Panc1 (cell line): ENCODE measurements at regions not wholly inside any gene's neighbourhood (a gene's known extent, or its start where the extent isn't known, plus 50 kb on each side); places are given as distances from the start of the nearest gene placed in this dataset.
"Not testable (repeated sequence)": the region's sequence is repeated elsewhere in the genome, so short reads cannot be mapped to it uniquely, and the experiment has no call there.

Source experiments
- ATAC-seq: fragments of 200-7000 bp; cut with Tn5 transposase; 2 replicates; pipeline ENCODE4 v1.9.1; 2020; ENCODE audit warnings: mild to moderate bottlenecking, moderate library complexity
- BruUV-seq: library from RNA; stranded (reverse); fragments of 400-500 nt; replicated peaks from 2 replicates; lab custom pipeline; 2021; lab: Mats Ljungman, UMichigan
- CTCF ChIA-PET: fragments of 300-600 bp; sonication (Branson Sonifier 250); formaldehyde crosslinking; loops from one replicate; lab custom pipeline; 2022; ENCODE audit warnings: antibody characterized with exemption; lab: Charles Lee
- POLR2A ChIA-PET: fragments of 300-600 bp; sonication (Branson Sonifier 250); formaldehyde crosslinking; loops from one replicate; lab custom pipeline; 2022; ENCODE audit warnings: antibody characterized with exemption; lab: Charles Lee
- DNase-seq: peaks from one replicate; pipeline ENCODE4 v3.0.0-alpha.2; 2010; ENCODE audit warnings: low read depth, low spot score
- H3K27ac ChIP-seq: 2 replicates; pipeline ENCODE4 v1.5.1; 2011; ENCODE audit warnings: mild to moderate bottlenecking, low read length, inconsistent platforms
- H3K27me3 ChIP-seq: fragments of 200-500 bp; sonication (Bioruptor generic); 2 replicates; pipeline ENCODE4 v1.6.0; 2014; ENCODE audit warnings: low read length, inconsistent platforms; ENCODE audit not compliant: control insufficient read depth, insufficient read depth
- H3K36me3 ChIP-seq: fragments of 200-500 bp; sonication (Bioruptor generic); 2 replicates; pipeline ENCODE4 v1.5.1; 2014; ENCODE audit warnings: inconsistent platforms, mild to moderate bottlenecking, low read length, moderate library complexity; ENCODE audit not compliant: control insufficient read depth, insufficient read depth
- H3K4me1 ChIP-seq: 2 replicates; pipeline ENCODE4 v1.5.1; 2011; ENCODE audit warnings: inconsistent platforms, mild to moderate bottlenecking, low read length, moderate library complexity; ENCODE audit not compliant: control insufficient read depth, insufficient read depth
- H3K4me3 ChIP-seq, 2 experiments: 2 replicates each; pipeline ENCODE4 v1.5.1; 2011 to 2012; ENCODE audit warnings: low read depth in 2 of 2, low read length in 2 of 2, mild to moderate bottlenecking in 2 of 2, inconsistent platforms in 1 of 2, moderate library complexity in 1 of 2
- H3K9me3 ChIP-seq: fragments of 200-500 bp; sonication (Bioruptor generic); 2 replicates; pipeline ENCODE4 v1.5.1; 2014; ENCODE audit warnings: low read depth, mild to moderate bottlenecking, inconsistent platforms, low read length, moderate library complexity; ENCODE audit not compliant: control insufficient read depth, insufficient read depth
- POLR2AphosphoS5 ChIP-seq: IDR thresholded peaks from 2 replicates; pipeline ENCODE4 v1.6.1; 2012; ENCODE audit warnings: mild to moderate bottlenecking, low read depth, low read length, moderate library complexity
- SIN3A ChIP-seq: IDR thresholded peaks from 2 replicates; pipeline ENCODE4 v1.6.1; 2012; ENCODE audit warnings: low read depth, mild to moderate bottlenecking, low read length, moderate library complexity, borderline replicate concordance; ENCODE audit not compliant: insufficient read depth
- TCF7L2 ChIP-seq: IDR thresholded peaks from 2 replicates; pipeline ENCODE4 v1.6.1; 2011; ENCODE audit warnings: mild to moderate bottlenecking, low read depth, low read length, inconsistent platforms
- in situ Hi-C: cut with HindIII; loops from 2 replicates; pipeline ENCODE4 v1.10.0; 2016; ENCODE audit warnings: low sequenced_read_pairs, low pct_unique_long_range_greater_than_20kb
- intact Hi-C: fragments of 100-400 bp; cut with micrococcal nuclease; formaldehyde crosslinking; loops from one replicate; pipeline ENCODE4 v1.10.0; 2022; ENCODE audit not compliant: unreplicated experiment
- TF ChIP-seq, protein P1 (sequence below), 2 experiments: IDR thresholded peaks; 2 replicates each; pipeline ENCODE4 v1.6.1; 2011 to 2012; ENCODE audit warnings: low read depth in 2 of 2, control low read depth in 1 of 2, low read length in 1 of 2, mild to moderate bottlenecking in 1 of 2, moderate library complexity in 1 of 2; ENCODE audit not compliant: insufficient read depth in 1 of 2
- TF ChIP-seq, protein P2 (sequence below): fragments of 450-650 bp; IDR thresholded peaks from 2 replicates; pipeline ENCODE4 v1.5.1; 2017; ENCODE audit warnings: mild to moderate bottlenecking

DNA sequence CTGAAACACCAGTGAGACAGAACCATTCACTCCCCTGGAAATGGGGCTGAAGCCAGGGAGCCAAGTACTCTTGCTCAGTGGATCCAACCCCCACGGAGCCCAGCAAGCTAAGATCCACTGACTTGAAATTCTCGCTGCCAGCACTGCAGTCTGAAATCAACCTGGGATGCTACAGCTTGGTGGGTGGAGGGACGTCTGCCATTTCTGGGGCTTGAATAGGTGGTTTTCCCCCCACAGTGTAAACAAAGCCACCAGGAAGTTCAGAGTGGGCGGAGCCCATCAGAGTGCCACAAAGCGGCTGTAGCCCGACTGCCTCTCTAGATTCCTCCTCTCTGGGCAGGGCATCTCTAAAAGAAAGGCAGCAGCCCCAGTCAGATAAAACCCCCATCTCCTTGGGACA is 292.8 kb downstream of the LNPK start:
- H3K27ac ChIP-seq: no peak overlapping the region
- intact Hi-C loops: no loop called here
- TF ChIP-seq, protein P1, sequence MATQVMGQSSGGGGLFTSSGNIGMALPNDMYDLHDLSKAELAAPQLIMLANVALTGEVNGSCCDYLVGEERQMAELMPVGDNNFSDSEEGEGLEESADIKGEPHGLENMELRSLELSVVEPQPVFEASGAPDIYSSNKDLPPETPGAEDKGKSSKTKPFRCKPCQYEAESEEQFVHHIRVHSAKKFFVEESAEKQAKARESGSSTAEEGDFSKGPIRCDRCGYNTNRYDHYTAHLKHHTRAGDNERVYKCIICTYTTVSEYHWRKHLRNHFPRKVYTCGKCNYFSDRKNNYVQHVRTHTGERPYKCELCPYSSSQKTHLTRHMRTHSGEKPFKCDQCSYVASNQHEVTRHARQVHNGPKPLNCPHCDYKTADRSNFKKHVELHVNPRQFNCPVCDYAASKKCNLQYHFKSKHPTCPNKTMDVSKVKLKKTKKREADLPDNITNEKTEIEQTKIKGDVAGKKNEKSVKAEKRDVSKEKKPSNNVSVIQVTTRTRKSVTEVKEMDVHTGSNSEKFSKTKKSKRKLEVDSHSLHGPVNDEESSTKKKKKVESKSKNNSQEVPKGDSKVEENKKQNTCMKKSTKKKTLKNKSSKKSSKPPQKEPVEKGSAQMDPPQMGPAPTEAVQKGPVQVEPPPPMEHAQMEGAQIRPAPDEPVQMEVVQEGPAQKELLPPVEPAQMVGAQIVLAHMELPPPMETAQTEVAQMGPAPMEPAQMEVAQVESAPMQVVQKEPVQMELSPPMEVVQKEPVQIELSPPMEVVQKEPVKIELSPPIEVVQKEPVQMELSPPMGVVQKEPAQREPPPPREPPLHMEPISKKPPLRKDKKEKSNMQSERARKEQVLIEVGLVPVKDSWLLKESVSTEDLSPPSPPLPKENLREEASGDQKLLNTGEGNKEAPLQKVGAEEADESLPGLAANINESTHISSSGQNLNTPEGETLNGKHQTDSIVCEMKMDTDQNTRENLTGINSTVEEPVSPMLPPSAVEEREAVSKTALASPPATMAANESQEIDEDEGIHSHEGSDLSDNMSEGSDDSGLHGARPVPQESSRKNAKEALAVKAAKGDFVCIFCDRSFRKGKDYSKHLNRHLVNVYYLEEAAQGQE (IDR thresholded peaks at IDR 0.05; ENCODE audit: insufficient read depth in 1 of 2, low read depth in 2 of 2, low read length in 1 of 2): no peak
- TF ChIP-seq SIN3A (no peak), POLR2AphosphoS5 (no peak), TCF7L2 (no peak)
- TF ChIP-seq, protein P2, sequence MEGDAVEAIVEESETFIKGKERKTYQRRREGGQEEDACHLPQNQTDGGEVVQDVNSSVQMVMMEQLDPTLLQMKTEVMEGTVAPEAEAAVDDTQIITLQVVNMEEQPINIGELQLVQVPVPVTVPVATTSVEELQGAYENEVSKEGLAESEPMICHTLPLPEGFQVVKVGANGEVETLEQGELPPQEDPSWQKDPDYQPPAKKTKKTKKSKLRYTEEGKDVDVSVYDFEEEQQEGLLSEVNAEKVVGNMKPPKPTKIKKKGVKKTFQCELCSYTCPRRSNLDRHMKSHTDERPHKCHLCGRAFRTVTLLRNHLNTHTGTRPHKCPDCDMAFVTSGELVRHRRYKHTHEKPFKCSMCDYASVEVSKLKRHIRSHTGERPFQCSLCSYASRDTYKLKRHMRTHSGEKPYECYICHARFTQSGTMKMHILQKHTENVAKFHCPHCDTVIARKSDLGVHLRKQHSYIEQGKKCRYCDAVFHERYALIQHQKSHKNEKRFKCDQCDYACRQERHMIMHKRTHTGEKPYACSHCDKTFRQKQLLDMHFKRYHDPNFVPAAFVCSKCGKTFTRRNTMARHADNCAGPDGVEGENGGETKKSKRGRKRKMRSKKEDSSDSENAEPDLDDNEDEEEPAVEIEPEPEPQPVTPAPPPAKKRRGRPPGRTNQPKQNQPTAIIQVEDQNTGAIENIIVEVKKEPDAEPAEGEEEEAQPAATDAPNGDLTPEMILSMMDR: no peak
- H3K36me3 ChIP-seq: no peaks in the 10 kb centered on the region
- no peak for DNase-seq
- no peaks in the 10 kb centered on the region for H3K4me1 ChIP-seq
- H3K27me3 ChIP-seq: no peaks in the 10 kb centered on the region
- BruUV-seq: no TSS peak
- in situ Hi-C loops: no loop called here
- H3K9me3 ChIP-seq: no peaks in the 10 kb centered on the region
- ChIA-PET CTCF (interaction anchor here (0.6 kb wide), 1 partner anchor 373 kb away, joined by 3 read pairs; no protein-coding TSS in a partner anchor), POLR2A (no interaction called here)
- no peak overlapping the region for H3K4me3 ChIP-seq
- ATAC-seq: no peak

DNA sequence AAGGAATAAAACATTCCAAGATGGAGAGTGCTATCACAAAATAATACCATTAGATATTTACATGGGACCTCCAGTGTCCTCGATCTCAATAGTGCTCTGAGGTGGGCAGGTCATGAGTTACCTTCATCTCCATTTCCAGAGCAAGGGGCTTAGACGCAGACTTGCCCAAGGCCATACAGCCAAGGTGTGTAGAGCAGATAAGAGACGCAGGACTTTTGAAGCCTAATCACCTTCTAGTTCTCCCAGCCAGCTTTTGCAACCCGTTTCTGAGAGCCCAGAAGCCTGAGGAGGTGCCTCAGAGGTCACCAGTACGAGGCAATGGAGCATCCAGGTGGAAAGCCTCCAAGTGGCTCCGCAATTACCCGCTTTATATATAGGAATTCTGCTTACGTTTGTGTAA is 294.7 kb downstream of the LNPK start:
- DNase-seq: no peak
- no peaks in the 10 kb centered on the region for H3K9me3 ChIP-seq
- H3K4me3 ChIP-seq: no peak overlapping the region
- ATAC-seq: no peak
- ChIA-PET POLR2A (no interaction called here), CTCF (no interaction called here)
- no peaks in the 10 kb centered on the region for H3K36me3 ChIP-seq
- H3K27me3 ChIP-seq: no peaks in the 10 kb centered on the region
- in situ Hi-C loops (no loop called here), intact Hi-C loops (no loop called here)
- no peak overlapping the region for H3K27ac ChIP-seq
- TF ChIP-seq TCF7L2 (no peak), SIN3A (no peak), POLR2AphosphoS5 (no peak)
- TF ChIP-seq, protein P2: no peak
- TF ChIP-seq, protein P1 (IDR thresholded peaks at IDR 0.05; ENCODE audit: insufficient read depth in 1 of 2, low read depth in 2 of 2, low read length in 1 of 2): no peak
- BruUV-seq: no TSS peak
- H3K4me1 ChIP-seq: no peaks in the 10 kb centered on the region

DNA sequence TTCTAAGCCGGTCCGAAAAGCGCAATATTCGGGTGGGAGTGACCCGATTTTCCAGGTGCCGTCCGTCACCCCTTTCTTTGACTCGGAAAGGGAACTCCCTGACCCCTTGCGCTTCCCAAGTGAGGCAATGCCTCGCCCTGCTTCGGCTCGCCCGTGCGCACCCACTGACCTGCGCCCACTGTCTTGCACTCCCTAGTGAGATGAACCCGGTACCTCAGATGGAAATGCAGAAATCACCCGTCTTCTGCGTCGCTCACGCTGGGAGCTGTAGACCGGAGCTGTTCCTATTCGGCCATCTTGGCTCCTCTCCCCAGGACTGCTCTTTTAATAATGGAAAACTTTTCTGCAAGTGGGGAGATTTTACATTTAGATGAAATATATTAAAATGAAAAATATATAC is 297.5 kb downstream of the LNPK start:
- H3K4me3 ChIP-seq, POLR2A ChIA-PET, in situ Hi-C loops, H3K9me3 ChIP-seq, CTCF ChIA-PET, H3K27me3 ChIP-seq, DNase-seq, BruUV-seq, ATAC-seq, H3K36me3 ChIP-seq, H3K4me1 ChIP-seq, H3K27ac ChIP-seq, intact Hi-C loops: not testable (repeated sequence)
